PC-3 (cell line): ENCODE measurements at regions not wholly inside any gene's neighbourhood (a gene's known extent, or its start where the extent isn't known, plus 50 kb on each side); places are given as distances from the start of the nearest gene placed in this dataset.

Experiments used
- EZH2 ChIP-seq: fragments of 300-600 bp; sonication (generic); IDR thresholded peaks from one replicate; pipeline ENCODE4 v1.6.1; 2017; ENCODE audit warnings: antibody characterized with exemption, mild to moderate bottlenecking, low read length; ENCODE audit not compliant: unreplicated experiment
- TF ChIP-seq, protein P1 (sequence below): fragments of 300-600 bp; sonication (generic); conservative IDR thresholded peaks from 2 replicates; pipeline ENCODE4 v1.5.1; 2017; ENCODE audit warnings: antibody characterized with exemption, low read depth, mild to moderate bottlenecking, low read length

DNA sequence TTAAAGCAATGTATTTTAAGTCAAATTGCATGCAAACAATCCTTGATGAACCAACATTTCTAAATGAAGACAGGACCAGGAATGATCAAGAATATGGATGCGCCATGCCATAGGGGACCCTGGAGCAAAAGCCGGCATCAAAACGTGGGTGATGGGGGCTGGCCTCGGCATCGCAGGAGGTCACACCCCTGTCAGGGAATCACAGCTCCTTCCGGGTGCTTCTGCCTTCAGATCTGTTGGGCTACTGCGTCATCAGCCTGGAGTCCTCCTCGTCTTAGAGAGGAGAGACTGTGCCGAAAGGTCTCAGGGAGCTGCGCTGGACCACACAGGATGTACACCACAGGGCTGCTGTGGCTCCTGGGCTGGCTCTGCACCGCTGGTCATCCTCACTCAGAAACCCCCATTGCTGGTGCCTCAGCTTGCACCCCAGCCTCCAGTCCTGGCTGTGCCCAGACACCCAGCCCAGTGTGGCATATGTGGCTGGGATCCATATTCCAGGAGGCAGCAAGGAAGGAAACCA lies 152.9 kb upstream of the PPP1R26 start:
- TF ChIP-seq, protein P1, sequence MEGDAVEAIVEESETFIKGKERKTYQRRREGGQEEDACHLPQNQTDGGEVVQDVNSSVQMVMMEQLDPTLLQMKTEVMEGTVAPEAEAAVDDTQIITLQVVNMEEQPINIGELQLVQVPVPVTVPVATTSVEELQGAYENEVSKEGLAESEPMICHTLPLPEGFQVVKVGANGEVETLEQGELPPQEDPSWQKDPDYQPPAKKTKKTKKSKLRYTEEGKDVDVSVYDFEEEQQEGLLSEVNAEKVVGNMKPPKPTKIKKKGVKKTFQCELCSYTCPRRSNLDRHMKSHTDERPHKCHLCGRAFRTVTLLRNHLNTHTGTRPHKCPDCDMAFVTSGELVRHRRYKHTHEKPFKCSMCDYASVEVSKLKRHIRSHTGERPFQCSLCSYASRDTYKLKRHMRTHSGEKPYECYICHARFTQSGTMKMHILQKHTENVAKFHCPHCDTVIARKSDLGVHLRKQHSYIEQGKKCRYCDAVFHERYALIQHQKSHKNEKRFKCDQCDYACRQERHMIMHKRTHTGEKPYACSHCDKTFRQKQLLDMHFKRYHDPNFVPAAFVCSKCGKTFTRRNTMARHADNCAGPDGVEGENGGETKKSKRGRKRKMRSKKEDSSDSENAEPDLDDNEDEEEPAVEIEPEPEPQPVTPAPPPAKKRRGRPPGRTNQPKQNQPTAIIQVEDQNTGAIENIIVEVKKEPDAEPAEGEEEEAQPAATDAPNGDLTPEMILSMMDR: no peak
- TF ChIP-seq EZH2: no peak
